DMS 273 treated with DMSO at 0.1 percent for 48 hours (cell line): ENCODE measurements at regions not wholly inside any gene's neighbourhood (a gene's known extent, or its start where the extent isn't known, plus 50 kb on each side); places are given as distances from the start of the nearest gene placed in this dataset.

Source experiments
- DNase-seq: peaks from one replicate; lab custom pipeline; 2025; lab: John Stamatoyannopoulos, UW

DNA sequence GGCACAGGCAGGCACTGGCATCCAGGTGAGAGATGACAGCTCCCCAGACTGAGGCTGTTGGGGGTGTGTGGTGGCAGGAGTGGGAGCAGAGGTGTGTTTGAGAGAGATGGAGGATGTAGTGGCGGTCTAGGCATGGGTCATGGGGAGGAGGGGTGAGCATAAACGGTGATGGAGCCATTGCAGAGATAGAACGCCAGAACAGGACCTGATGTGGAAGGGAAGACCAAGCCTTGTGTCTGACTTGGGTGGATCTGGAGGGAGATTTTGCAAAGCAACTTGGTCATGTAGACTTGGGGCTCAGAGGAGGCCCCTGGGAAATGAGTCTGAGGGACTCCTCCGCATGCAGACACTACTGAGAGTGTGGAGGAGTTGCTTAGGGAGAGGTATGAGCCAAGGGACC, 50.0 kb upstream of the CLDN5 start:
- DNase-seq, result no peak

DNA sequence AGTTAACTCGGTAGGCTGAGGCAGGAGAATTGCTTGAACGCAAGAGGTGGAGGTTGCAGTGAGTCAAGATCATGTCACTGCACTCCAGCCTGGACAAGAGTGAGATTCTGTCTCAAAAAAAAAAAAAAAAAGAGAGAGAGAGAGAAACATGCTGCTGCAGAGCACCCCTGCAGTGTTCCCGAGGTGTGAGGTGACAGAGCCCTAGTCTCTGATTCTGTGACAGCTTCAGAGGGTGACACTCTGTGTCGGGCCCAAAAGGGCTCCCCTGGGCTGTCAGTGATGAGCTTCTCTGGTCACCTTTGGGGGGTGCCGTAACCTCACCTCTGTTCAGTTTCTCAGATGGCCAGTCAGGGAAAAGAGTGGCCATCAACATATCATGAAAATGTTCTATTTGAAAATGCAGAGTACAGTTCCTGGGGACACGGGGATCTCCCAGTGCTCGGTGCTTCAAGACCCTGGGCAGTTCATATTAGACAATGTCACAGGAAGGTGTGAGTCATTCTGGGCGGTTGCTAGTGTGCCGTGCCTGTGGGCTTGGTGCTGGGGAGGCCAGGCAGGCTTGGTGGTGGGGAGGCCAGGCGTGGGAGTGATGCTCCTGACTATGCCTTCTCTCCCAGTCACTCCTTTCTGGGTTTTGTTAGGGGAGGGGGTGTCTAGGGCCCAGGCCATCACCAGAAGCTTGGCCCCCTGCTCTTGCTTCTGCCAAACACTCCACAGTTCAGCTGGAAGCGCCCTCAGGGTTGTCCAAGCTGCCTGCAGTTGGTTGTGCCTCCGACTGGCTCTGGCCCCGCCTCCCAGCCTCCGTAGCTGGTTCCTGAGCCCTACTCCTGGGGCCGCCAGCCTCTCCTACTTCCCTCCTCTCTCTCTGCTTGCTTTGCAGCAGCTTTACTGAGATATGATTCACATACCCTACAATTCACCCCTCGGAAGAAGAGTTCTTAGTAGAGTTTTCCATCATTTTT, 52.5 kb upstream of the CLDN5 start:
- no peak for DNase-seq

DNA sequence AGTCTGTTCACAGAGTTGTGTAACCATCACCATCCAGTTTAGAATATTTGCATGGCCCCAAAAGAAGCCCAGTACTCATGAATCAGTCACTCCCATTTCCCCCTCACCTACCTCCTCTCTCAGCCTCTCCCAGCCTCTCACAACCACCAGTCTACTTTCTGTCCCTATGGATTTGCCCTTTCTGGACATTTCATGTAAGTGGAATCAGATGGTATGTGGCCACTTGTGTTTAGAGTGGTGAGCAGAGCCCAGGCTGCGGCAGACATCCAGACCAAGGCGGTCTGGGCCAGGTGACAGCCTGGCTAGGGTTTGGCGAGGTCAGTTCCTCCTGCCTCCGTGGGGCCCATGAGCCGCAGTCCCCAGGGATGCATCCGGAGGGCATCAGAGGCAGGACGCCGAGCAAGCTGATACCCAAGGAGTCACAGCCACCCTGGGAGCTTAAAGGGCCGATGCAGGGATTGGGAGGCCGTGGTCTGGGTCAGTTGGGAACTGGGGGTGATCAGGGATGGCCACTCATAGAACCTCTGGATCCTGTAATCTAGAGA, 53.3 kb upstream of the CLDN5 start:
- DNase-seq, result no peak

DNA sequence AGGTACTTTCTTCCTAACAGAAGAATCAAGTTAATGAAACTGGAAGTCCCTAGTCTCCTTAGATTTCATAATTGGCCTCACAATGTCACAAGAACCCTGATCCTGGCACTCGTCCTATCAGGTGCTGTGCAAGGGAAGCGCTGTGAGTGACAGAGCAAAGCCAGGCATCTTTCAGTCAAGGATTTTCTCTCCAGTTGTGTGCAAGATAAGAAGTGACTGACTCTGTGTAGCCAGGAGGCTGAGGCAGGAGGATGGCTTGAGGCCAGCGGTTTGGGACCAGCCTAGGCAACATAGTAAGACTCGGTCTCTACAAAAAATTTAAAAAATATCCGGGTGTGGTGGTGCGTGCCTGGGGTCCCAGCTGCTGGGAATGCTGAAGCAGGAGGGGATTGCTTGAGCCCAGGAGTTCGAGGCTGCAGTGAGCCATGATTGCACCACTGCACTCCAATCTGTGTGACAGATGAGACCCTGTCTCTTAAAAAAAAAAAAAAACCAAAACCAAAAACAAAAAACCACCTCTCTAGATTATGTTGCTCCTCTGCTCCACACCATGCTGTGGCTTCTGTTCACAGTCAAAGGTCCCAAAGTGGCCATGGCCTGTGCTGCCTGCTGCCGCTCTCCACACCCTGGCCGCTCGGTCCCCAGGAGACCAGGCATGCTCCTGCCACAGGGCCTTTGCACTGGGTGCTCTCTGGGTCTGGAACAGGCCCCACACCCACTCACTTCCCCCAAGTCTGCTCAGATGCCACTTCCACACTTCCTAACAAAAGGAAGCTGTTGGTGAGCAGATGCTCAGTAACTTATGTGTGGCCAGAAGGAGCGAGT, 54.2 kb upstream of the CLDN5 start:
- no peak for DNase-seq

DNA sequence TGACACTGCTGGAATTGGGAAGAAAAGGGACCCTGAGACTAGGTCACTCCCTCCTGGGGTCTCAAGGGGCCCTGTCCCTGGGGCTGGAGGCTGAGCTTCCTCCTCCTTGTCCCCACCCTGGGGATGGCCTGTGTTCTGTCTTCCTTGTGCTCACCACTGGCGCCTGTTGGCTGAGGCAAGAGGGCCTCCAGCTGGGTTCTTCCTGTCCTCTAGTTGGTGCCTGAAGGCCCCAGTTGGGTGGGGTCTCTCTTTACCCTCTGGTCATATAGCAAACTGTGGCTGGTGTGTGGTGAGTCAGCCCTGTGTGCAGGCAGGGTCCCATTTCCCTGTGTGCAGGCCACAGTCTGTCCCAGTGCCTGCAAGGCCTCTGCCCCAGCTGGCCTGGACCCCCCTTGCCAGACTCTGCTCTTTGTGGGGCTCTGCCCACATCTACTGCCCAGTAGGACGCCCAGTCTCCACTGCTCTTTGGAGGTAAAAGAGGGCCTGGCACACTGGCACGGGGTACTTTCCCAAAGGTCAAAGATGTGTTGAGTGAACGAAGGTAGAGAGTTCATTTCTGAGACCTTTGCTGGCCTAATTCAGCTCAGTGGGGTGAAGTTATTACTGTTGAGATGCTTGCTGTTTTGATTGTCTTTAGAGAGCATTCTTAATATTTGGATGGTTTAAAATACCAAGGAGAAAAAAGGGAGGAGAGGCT, 55.1 kb upstream of the CLDN5 start:
- DNase-seq, result no peak

DNA sequence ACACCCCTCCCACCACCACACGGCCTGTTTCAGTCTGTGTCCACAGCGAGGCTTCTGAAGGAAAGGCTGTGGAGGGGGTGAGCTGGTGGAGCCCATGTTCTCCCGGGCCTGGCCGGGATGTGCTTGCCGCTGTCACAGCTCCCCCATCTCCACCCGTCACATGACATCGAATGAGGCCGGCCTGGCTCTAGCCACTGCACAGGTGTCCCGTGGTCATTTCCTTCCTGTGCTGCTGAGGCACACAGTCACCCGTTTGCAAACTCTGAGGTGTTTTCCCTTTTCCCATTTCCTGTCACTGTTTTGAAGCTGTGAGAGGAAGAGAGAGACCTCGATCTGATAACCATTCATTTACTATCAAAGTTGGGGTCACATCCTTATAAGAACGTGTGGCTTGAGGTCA, 55.7 kb upstream of the CLDN5 start:
- no peak for DNase-seq

DNA sequence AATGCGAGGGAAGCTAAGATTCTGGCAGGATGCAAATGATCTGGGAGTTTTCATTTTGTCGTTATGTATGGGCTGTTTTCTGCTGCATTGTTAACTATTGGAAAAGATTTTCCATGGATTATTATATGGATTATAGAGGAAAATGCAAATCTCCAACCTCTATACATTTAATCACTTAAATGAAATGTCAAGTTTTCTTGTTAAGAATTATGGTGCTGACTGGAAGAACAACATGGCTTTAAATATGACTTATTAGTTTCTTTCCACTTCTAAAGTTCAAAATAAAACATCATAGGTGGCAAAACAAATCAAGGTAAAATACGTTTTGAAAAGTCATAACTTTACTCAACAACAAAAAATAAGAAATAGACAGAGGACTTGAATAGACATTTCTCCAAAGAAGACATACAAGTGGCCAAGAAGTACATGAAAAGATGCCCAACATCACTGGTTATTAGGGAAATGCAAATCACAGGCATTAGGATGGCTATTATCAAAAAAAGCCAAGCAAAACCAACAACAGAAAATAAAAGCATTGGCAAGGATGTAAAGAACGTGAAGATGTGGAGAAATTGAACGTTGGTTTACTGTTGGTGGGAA, 56.2 kb upstream of the CLDN5 start:
- no peak for DNase-seq

DNA sequence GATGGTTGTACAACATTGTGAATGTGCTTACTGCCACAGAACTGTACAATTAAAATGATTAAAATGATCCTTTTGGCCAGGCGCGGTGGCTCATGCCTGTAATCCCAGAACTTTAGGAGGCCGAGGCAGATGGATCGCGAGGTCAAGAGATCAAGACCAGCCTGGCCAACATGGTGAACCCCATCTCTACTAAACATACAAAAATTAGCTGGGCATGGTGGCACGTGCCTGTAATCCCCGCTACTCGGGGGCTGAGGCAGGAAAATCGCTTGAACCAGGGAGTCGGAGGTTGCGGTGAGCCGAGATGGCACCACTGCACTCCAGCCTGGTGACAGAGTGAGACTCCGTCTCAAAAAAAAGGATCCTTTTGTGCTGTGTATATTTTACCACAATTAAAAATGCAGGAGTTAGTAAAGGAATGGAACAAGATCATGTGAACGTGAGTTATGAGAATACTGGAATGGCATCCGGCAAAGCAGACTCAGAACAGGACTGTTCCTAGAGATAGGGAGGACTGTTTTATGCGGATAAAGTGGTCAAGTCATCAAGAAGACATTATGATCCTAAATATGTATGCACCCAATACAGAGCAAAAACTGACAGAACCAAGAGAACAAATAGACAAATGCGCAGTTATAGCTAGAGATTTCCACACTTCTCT, 58.0 kb upstream of the CLDN5 start:
- no peak for DNase-seq

DNA sequence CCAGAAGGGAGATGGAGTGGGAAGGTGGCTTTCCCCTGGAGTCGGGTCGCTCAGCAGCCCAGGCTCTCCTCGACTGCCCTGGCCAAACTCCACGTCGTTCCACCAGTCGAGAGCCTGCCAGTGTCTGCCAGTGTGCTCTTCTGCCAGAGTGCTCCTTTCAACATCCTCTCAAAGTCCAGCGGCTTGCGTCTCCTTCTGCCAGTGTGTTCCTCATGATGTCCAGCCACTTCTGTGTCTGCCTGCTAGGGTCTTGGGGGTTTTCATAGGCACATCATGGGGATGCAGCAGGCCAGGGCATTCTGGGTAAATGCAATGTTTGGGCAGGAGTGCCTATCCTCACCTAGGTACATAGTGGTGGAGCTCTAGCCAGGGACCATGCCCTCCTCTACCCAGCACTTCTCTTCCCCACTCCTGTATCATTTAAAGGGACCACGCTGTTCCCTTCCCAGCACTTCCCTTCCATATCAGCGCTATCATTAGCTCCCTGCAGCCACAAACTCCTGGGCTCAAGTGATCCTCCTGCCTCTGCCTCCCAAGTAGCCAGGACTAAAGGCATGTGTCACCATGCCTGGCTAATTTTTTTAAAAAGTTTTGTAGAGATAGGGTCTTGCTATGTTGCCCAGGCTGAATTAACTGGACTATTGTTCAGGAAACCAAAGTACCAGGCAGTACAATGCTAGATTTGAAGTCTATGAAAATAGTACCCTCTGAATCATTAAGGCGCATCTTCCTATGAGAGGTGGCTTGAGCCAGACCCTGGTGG, 62.9 kb upstream of the CLDN5 start:
- no peak for DNase-seq

DNA sequence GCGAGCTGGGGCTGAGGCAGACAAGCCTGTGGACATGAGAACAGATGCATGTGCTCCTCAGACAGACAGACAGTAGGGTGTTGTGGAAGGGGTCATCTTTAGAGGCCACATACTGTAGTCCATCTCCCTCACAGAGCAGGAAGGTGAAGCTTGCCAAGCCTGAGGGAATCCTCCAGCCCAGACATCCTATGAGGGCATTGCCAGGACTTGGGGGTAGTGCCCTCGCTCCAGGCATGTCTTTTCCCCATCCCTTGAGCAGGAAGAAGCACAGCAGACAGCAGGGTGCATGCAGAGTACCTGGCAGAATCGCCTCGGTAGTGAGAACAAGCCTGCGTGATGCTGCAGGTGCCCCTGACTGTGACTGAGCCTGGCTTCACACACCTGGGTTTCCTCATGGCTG, 66.5 kb upstream of the CLDN5 start:
- DNase-seq, result no peak

DNA sequence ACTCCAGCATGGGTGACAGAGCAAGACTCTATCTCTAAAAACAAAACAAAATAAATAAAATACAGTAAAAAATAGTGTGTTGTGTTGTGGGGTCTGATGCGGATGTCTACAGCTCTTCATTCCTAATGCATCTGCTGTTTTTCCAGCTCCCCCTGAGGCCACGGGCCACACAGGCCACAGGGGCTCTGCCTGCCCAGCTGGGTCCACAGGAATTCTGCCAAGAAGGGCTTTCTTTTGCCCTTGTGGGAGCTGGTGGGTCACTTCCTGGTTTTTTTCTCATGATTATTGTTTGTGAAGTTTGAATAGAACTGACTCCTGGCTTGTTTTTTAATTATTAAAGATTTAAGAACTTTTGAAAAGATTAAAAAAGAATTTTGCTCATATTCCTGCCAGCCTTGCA, 67.4 kb upstream of the CLDN5 start:
- DNase-seq, result no peak

DNA sequence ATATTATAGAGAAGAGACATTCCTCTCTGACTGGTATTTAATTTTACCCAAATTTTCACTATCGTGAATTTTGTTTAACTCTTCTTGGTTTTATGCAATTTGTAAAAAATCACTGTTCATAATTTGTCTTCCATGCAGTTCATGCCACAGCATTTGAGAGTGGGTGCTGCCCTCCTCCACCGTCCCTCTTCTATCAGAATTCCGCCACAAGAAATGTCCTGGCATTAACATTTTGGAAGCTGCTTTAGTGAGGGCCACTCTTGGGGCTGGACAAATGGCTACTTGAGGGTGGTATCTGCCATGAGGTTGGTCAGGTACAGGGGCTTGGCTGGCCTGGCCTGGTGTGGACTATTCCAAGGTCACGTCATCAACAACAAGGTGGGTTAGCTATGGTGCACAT, 68.3 kb upstream of the CLDN5 start:
- DNase-seq, result no peak

DNA sequence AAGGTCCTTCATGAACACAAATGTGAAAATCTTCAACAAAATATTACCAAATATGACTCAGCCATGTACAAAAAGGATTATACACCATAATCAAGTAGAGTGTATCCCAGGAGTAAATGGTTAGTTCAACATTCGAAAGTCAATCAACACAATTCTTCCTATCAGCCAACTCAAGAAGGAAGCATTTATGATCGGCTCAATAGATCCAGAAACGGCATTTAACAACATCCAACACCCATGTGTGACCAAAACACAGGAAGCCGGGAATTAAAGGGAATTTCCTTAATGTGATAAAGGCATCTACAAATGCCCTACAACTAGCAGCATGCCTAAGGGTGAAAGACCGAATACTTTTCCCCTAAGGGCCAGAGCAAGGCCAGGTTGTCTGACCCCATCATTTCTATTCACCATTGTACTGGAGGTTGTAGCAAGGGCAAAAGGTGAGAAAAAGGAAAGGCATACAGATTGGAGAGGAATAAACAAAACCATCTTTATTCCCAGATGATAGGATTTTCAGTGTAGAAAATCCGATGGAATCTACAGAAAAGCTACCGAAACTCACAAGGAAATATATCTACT, 69.9 kb upstream of the CLDN5 start:
- DNase-seq, result no peak

DNA sequence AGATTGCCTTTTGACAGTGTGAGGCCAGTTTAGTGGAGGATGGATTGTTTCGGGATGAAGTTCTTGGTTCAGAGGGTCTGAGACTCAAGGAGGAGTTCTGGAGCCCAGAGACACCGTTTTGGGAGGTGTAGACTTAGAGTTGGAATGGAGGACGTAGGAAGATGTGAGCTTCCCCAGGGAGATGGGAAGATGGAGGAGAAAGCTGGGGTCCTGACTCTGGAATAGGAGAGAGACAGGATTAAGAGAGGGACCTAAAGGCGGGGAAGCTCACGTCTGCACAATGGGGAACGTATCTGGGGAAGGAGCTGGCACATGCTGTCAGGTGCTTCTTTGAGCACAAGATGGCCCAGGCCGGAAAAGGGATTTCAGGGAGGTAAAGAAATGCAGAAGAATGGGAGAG, 71.3 kb upstream of the CLDN5 start:
- no peak for DNase-seq

DNA sequence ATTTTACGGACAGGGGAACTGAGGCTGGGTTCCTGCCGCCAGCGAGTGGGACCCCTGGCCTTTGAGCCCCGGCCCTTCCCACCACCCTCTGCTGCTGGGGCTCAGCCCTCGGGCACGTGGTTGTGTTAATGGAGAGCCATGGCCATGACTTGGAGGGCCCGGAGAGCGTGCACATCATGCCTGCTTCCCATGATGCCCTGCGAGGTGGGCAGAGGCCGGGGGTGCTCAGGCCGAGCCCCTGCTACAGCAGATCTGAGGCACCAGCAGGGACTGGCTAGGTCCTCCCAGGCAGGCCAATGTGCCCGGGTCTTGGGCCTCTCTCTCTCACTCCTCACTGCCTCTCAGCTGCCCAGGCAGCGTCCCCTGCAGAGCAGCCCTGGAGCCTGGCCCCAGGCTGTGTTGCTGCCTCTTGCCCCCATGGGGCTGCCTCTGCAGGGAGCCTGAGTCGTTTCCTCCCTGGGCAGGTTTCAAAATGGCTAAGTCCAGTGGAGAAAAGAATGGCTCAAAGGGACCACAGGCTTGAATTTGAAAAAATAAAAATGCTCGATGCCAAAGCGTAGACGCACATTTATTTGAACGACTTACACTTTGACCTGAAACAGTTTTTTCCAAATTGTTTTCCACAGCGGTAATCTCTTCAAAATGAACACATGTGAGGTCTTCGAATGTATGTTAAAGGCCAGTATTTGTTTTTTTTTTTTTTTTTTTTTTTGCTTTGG, 72.6 kb upstream of the CLDN5 start:
- no peak for DNase-seq

DNA sequence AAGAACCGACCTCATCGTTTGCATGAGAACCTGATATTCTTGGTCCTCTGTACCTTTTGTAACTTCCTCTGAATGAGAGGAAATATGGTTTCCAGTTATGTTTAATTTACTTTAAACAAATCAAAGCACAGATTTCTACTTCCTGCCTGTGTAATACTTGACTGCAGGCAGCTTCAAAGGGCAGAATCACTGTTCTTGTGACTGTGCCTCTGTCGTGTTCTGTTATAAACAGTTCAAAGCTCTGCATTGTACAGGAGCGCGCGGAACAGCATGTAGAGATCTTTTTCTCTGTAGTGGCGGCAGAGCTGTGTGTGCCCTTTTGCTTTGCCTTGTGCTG, 73.2 kb upstream of the CLDN5 start:
- no peak for DNase-seq

DNA sequence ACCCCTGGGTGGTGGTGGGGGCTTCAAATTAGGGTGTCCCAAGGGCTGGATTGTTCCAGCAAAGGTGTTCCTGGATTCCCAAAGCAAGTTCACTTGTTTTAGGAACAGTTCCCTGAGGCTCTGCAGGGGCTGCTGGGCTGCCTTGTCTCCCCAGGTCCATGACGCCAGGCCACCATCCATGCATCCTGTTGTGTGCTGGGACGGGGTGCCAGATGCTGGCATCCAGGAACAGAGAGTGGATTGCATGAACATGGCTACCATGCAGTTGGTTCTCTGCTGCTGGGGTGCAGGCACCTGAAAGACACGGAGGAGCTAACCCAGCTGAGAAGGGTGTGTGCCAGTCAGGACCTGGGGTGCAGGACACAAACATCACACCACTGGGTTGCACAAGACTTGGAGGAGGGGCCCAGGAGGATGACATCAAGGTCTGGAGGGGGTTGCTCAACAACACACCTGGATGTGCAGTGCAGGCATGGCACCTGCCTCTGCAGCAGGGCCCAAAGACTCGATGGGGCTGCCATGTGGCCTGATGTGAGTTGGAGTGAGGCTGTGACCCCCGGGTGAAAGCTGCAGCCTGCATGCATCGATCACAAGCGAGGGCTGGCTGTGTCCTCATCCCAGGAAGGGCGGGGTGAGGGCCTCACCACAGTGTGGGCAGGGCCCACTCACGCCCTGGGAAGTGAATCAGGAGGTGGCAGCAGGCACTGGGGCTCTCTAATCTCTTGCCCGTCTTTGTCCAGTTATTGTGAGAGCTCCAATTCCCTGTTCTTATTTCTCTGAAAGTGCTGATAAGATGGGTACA, 74.0 kb upstream of the CLDN5 start:
- DNase-seq, result no peak

DNA sequence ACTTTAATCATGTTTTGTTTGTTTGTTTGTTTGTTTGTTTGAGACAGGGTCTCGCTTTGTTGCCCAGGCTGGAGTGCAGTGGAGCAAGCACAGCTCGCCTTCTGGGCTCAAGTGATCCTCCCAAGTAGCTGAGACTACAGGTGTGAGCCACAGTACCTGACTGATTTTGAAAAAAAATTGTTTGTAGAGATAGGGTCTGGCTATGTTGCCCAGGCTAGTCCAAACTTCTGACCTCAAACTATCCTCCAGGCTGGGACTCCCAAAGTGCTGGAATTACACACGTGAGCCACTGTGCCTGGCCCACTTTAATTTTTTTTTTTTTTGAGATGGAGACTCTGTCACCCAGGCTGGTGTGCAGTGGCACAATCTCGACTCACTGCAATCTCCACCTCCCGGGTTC, 74.8 kb upstream of the CLDN5 start:
- DNase-seq, result no peak
